Right atrium auricular region (tissue), 2 donors: ENCODE measurements at regions not wholly inside any gene's neighbourhood (a gene's known extent, or its start where the extent isn't known, plus 50 kb on each side); places are given as distances from the start of the nearest gene placed in this dataset.
"Not testable (repeated sequence)": the region's sequence is repeated elsewhere in the genome, so short reads cannot be mapped to it uniquely, and the experiment has no call there.

Experiments used
- DNase-seq: peaks from one replicate; pipeline ENCODE4 v3.0.0-alpha.2; 2019; ENCODE audit warnings: low spot score
- H3K27ac ChIP-seq, 2 donors: fragments of 200-600 bp; sonication (generic); 1 replicate in 1 of 2; 2 replicates in 1 of 2; pipeline ENCODE4 v1.5.1; 2016 to 2019
- H3K27me3 ChIP-seq, 2 donors: fragments of 200-600 bp; sonication (generic); one replicate each; pipeline versions ENCODE4 v1.5.1 to v1.6.0; 2017 to 2019
- H3K36me3 ChIP-seq: fragments of 200-600 bp; sonication (generic); one replicate; pipeline ENCODE4 v1.5.1; 2016
- H3K4me1 ChIP-seq, 2 donors: fragments of 200-600 bp; sonication (generic); one replicate each; pipeline versions ENCODE4 v1.5.1 to v1.6.0; 2017 to 2019
- H3K4me3 ChIP-seq, 2 donors: fragments of 200-600 bp; sonication (generic); 1 replicate in 1 of 2; 2 replicates in 1 of 2; pipeline ENCODE4 v1.5.1; 2017 to 2019; ENCODE audit warnings: mild to moderate bottlenecking in 1 of 2, moderate library complexity in 1 of 2
- H3K9me3 ChIP-seq, 2 donors: fragments of 200-600 bp; sonication (generic); one replicate each; pipeline ENCODE4 v1.5.1; 2019
- TF ChIP-seq, protein P1 (sequence below), 2 donors: fragments of 200-600 bp; sonication (generic); IDR thresholded peaks; one replicate each; pipeline ENCODE4 v1.5.1; 2019; ENCODE audit warnings: antibody characterized with exemption in 2 of 2

DNA sequence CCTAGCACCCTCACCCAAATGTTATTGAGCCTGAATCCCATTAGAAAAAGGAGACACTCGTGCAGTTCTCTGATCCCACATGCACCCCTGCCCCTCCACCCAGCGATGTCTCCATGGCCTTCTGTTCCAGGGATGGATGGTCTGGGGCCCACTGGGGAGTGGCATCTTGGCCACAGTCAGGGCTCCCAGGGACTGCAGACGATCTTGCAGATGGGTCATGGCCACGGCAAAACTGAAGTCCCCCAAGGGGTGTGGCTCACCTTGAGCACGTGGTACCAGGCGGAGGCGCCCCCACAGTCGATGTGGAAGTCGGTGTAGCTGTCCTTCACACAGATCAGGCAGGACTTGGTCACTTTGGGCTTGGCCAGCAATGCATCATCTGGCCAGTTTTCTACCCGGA, 130.7 kb downstream of the TUBA3C start:
- Histone ChIP-seq H3K27ac (no peak overlapping the region), H3K27me3 (no peaks in the 10 kb centered on the region), H3K36me3 (no peaks in the 10 kb centered on the region), H3K4me1 (no peaks in the 10 kb centered on the region), H3K4me3 (no peak overlapping the region), H3K9me3 (no peaks in the 10 kb centered on the region)
- no peak for DNase-seq
- TF ChIP-seq, protein P1, sequence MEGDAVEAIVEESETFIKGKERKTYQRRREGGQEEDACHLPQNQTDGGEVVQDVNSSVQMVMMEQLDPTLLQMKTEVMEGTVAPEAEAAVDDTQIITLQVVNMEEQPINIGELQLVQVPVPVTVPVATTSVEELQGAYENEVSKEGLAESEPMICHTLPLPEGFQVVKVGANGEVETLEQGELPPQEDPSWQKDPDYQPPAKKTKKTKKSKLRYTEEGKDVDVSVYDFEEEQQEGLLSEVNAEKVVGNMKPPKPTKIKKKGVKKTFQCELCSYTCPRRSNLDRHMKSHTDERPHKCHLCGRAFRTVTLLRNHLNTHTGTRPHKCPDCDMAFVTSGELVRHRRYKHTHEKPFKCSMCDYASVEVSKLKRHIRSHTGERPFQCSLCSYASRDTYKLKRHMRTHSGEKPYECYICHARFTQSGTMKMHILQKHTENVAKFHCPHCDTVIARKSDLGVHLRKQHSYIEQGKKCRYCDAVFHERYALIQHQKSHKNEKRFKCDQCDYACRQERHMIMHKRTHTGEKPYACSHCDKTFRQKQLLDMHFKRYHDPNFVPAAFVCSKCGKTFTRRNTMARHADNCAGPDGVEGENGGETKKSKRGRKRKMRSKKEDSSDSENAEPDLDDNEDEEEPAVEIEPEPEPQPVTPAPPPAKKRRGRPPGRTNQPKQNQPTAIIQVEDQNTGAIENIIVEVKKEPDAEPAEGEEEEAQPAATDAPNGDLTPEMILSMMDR (IDR thresholded peaks at IDR 0.05), result no peak

DNA sequence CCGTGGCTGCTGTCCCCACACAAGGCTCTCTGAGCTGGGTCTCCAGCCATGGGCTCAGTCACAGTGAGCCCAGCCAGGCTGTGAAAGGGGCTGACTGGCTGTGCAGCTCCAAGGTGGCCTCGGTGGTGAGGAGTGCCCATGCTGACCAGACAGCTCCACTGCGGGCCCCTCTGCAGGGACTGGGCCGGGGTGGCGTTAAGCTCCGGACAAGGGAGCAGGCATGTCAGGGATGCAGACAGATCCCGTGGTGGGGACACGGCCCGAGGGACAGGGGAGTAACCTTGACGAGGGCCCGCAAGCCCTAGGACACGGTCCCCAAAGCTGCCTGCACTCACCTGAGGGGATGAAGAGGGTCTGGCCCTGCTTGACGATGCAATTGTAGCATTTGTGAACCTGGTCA, 132.0 kb downstream of the TUBA3C start:
- H3K4me3 ChIP-seq, H3K4me1 ChIP-seq, DNase-seq, H3K36me3 ChIP-seq, H3K27me3 ChIP-seq, H3K27ac ChIP-seq, H3K9me3 ChIP-seq: not testable (repeated sequence)

DNA sequence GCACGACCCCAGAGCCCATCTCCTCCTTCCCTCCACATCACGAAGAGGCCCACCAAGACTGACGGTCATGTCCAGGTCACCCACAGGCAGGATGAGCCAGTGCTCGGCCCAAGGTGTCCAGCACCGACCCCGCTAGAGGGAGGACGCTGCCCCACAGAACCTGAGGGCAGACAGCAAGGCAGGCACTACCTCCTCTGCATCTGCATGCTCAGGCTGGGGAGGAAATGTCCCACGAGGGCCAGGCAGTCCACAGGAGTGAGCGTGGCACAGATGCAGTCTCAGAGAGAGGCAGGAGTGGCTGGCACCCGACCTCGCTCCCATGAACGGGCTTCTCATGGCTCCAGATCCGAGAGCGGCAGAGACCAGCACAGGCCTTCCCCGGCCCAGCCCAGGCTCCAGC, 133.2 kb downstream of the TUBA3C start:
- Histone ChIP-seq H3K27me3 (no peaks in the 10 kb centered on the region), H3K4me3 (no peak overlapping the region), H3K36me3 (no peaks in the 10 kb centered on the region), H3K27ac (no peak overlapping the region), H3K9me3 (no peaks in the 10 kb centered on the region), H3K4me1 (no peaks in the 10 kb centered on the region)
- no peak for DNase-seq
- TF ChIP-seq, protein P1 (IDR thresholded peaks at IDR 0.05), result no peak

DNA sequence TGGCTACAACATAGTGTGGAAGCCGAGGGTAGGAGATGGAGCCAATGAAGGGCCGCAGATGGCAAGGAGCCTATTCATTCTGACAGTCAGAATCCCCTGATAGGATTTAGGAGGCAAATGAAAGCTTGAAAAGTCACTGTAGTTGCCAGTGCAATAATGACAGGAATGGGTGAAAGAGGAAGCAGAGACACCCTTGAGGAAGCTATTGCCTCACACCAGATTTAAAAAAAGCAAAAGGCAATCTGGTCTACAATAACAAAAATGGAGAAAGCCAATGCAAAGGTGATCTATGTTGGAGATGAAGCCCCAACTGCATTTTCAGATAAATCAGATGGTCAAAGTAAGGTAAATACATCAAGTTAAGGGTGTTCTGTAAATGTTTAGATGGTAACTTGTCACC, 158.5 kb downstream of the TUBA3C start:
- Histone ChIP-seq H3K27ac (no peak overlapping the region), H3K27me3 (no peaks in the 10 kb centered on the region), H3K9me3 (no peaks in the 10 kb centered on the region), H3K4me3 (no peak overlapping the region), H3K36me3 (no peaks in the 10 kb centered on the region), H3K4me1 (no peaks in the 10 kb centered on the region)
- TF ChIP-seq, protein P1 (IDR thresholded peaks at IDR 0.05), result no peak
- no peak for DNase-seq

DNA sequence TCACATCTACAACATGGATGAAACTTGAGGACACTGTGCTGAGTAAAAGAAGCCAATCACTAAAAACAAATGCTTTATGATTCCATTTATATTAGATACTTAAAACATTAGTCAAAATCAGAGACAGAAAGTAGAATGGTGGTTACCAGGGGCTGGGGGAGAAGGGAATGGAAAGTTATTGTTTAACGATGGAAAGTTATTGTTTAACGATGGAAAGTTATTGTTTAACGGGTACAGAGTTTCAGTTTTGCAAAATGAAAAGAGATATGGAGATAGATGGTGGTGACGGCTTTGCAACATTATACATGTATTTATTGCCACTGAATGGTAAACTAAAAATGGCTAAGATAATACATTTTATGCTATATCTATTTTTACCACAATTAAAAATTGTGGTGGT, 160.6 kb downstream of the TUBA3C start:
- Histone ChIP-seq H3K4me1 (no peaks in the 10 kb centered on the region), H3K27ac (no peak overlapping the region), H3K36me3 (no peaks in the 10 kb centered on the region), H3K27me3 (no peaks in the 10 kb centered on the region), H3K9me3 (no peaks in the 10 kb centered on the region), H3K4me3 (no peak overlapping the region)
- no peak for DNase-seq
- TF ChIP-seq, protein P1 (IDR thresholded peaks at IDR 0.05), result no peak

DNA sequence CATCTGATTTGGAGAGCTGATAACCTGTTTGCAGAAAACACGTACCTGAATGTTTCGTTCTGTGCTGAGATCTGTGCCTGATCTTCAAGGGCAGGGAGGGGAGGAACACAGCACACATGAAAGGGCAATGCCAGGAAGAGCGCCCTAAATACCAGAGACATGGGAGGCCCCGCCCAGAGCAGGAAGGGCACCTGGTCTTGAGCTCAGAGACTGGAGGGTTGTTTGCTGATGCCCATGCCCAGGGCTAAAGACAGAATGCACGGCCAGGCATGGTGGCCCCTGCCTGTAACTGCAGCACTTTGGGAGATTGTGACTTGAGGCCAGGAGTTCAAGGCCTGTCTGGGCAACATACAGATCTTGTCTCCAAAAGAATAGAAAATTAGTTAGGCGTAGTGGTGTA, 183.2 kb downstream of the TUBA3C start:
- TF ChIP-seq, protein P1 (IDR thresholded peaks at IDR 0.05), result no peak
- no peak overlapping the region for H3K4me3 ChIP-seq
- H3K27ac ChIP-seq, result no peak overlapping the region
- no peaks in the 10 kb centered on the region for H3K4me1 ChIP-seq
- H3K27me3 ChIP-seq, result no peaks in the 10 kb centered on the region
- peaks cover 0 to 5% of the 10 kb centered on the region in 2 donors for H3K9me3 ChIP-seq
- no peaks in the 10 kb centered on the region for H3K36me3 ChIP-seq
- no peak for DNase-seq
